SH-SY5Y (cell line): ENCODE measurements at regions not wholly inside any gene's neighbourhood (a gene's known extent, or its start where the extent isn't known, plus 50 kb on each side); places are given as distances from the start of the nearest gene placed in this dataset.

Experiments used
- GATA2 ChIP-seq: IDR thresholded peaks from 2 replicates; pipeline ENCODE4 v1.6.1; 2011; ENCODE audit warnings: mild to moderate bottlenecking, low read depth, low read length
- GATA3 ChIP-seq: IDR thresholded peaks from 2 replicates; pipeline ENCODE4 v1.6.1; 2011; ENCODE audit warnings: low read depth, mild to moderate bottlenecking, low read length, moderate library complexity

GRCh38 chr3:162540421-162540820 lies 1043.8 kb downstream of the OTOL1 start:
- TF ChIP-seq GATA2 (no peak), GATA3 (no peak)

- TF ChIP-seq GATA3: no peak
- TF ChIP-seq GATA2: no peak
Measured at GRCh38 chr3:162541923-162542322, 1045.3 kb downstream of the OTOL1 start.

- no peak for TF ChIP-seq GATA2
- no peak for TF ChIP-seq GATA3
Measured at GRCh38 chr3:162544246-162544645, 1047.6 kb downstream of the OTOL1 start.

GRCh38 chr3:162546910-162547309 lies 1050.3 kb downstream of the OTOL1 start:
- TF ChIP-seq GATA3 (no peak), GATA2 (no peak)

- TF ChIP-seq GATA3 (no peak), GATA2 (no peak)
Measured at GRCh38 chr3:162547321-162547720, 1050.7 kb downstream of the OTOL1 start.

- TF ChIP-seq GATA2: no peak
- TF ChIP-seq GATA3: no peak
Measured at GRCh38 chr3:162555761-162556160, 1059.2 kb downstream of the OTOL1 start.

GRCh38 chr3:162558016-162558415 lies 1061.4 kb downstream of the OTOL1 start:
- TF ChIP-seq GATA3 (no peak), GATA2 (no peak)

- TF ChIP-seq GATA3 (no peak), GATA2 (no peak)
Measured at GRCh38 chr3:162568706-162569105, 1072.1 kb downstream of the OTOL1 start.

GRCh38 chr3:162569314-162569713 lies 1072.7 kb downstream of the OTOL1 start:
- TF ChIP-seq GATA3: no peak
- TF ChIP-seq GATA2: no peak

GRCh38 chr3:162584986-162585385 lies 1088.4 kb downstream of the OTOL1 start:
- TF ChIP-seq GATA3 (no peak), GATA2 (no peak)

- TF ChIP-seq GATA3 (no peak), GATA2 (no peak)
Measured at GRCh38 chr3:162586591-162586990, 1090.0 kb downstream of the OTOL1 start.

- TF ChIP-seq GATA3 (no peak), GATA2 (no peak)
Measured at GRCh38 chr3:162597226-162597625, 1100.6 kb downstream of the OTOL1 start.

- TF ChIP-seq GATA2: no peak
- TF ChIP-seq GATA3: no peak
Measured at GRCh38 chr3:162601101-162601670, 1104.6 kb downstream of the OTOL1 start.

GRCh38 chr3:162602619-162603018 lies 1106.0 kb downstream of the OTOL1 start:
- no peak for TF ChIP-seq GATA3
- TF ChIP-seq GATA2: no peak

GRCh38 chr3:162605651-162606204 lies 1109.1 kb downstream of the OTOL1 start:
- TF ChIP-seq GATA2: no peak
- no peak for TF ChIP-seq GATA3

GRCh38 chr3:162610261-162610660 lies 1113.7 kb downstream of the OTOL1 start:
- TF ChIP-seq GATA2: no peak
- TF ChIP-seq GATA3: no peak
